UCSD-AML1 (cell line): ENCODE measurements at regions not wholly inside any gene's neighbourhood (a gene's known extent, or its start where the extent isn't known, plus 50 kb on each side); places are given as distances from the start of the nearest gene placed in this dataset.
"Not testable (repeated sequence)": the region's sequence is repeated elsewhere in the genome, so short reads cannot be mapped to it uniquely, and the experiment has no call there.

Experiments
- DNase-seq: peaks from one replicate; lab custom pipeline; 2025; ENCODE audit not compliant: unreplicated experiment; lab: John Stamatoyannopoulos, UW

- no peak for DNase-seq
Observed at GRCh38 chr1:80624682-80625081, 1176.1 kb upstream of the ADGRL2 start.

GRCh38 chr1:80607064-80607463, 1193.7 kb upstream of the ADGRL2 start:
- DNase-seq: no peak

- DNase-seq: no peak
Observed at GRCh38 chr1:80594013-80594412, 1206.7 kb upstream of the ADGRL2 start.

- no peak for DNase-seq
Observed at GRCh38 chr1:80593197-80593596, 1207.5 kb upstream of the ADGRL2 start.

- no peak for DNase-seq
Observed at GRCh38 chr1:80582980-80583379, 1217.8 kb upstream of the ADGRL2 start.

GRCh38 chr1:80579055-80579454, 1221.7 kb upstream of the ADGRL2 start:
- DNase-seq: no peak

- no peak for DNase-seq
Observed at GRCh38 chr1:80566867-80567266, 1233.9 kb upstream of the ADGRL2 start.

- no peak for DNase-seq
Observed at GRCh38 chr1:80566123-80566522, 1234.6 kb upstream of the ADGRL2 start.

- DNase-seq: no peak
Observed at GRCh38 chr1:80565406-80565805, 1235.3 kb upstream of the ADGRL2 start.

GRCh38 chr1:80542231-80542630, 1258.5 kb upstream of the ADGRL2 start:
- DNase-seq: no peak

- no peak for DNase-seq
Observed at GRCh38 chr1:80540596-80540995, 1260.1 kb upstream of the ADGRL2 start.

GRCh38 chr1:80540149-80540548, 1260.6 kb upstream of the ADGRL2 start:
- no peak for DNase-seq

GRCh38 chr1:80539298-80539697, 1261.4 kb upstream of the ADGRL2 start:
- not testable (repeated sequence) for DNase-seq

- DNase-seq: no peak
Observed at GRCh38 chr1:80536461-80536860, 1264.3 kb upstream of the ADGRL2 start.

GRCh38 chr1:80535466-80535865, 1265.3 kb upstream of the ADGRL2 start:
- DNase-seq: no peak

- no peak for DNase-seq
Observed at GRCh38 chr1:80534606-80535360, 1266.0 kb upstream of the ADGRL2 start.

GRCh38 chr1:80533775-80534334, 1266.9 kb upstream of the ADGRL2 start:
- DNase-seq: no peak

- DNase-seq: no peak
Observed at GRCh38 chr1:80533093-80533492, 1267.6 kb upstream of the ADGRL2 start.

GRCh38 chr1:80531182-80531581, 1269.6 kb upstream of the ADGRL2 start:
- no peak for DNase-seq

GRCh38 chr1:80529546-80529945, 1271.2 kb upstream of the ADGRL2 start:
- no peak for DNase-seq

GRCh38 chr1:80523861-80524260, 1276.9 kb upstream of the ADGRL2 start:
- DNase-seq: no peak

GRCh38 chr1:80523071-80523470, 1277.7 kb upstream of the ADGRL2 start:
- not testable (repeated sequence) for DNase-seq

GRCh38 chr1:80520949-80521348, 1279.8 kb upstream of the ADGRL2 start:
- DNase-seq: no peak
